HEK293 (cell line): ENCODE measurements at regions not wholly inside any gene's neighbourhood (a gene's known extent, or its start where the extent isn't known, plus 50 kb on each side); places are given as distances from the start of the nearest gene placed in this dataset.

Source experiments
- GLI4 ChIP-seq: fragments of 450-650 bp; formaldehyde crosslinking; IDR thresholded peaks from 2 replicates; pipeline ENCODE4 v1.5.1; 2016; ENCODE audit warnings: missing biosample characterization, missing genetic modification characterization
- HOXC10 ChIP-seq: sonication (generic); formaldehyde crosslinking; IDR thresholded peaks from 2 replicates; pipeline ENCODE4 v1.8.1; 2023; ENCODE audit warnings: mild to moderate bottlenecking, missing genetic modification reagents
- HOXD13 ChIP-seq: sonication (generic); formaldehyde crosslinking; IDR thresholded peaks from 2 replicates; pipeline ENCODE4 v1.8.0; 2022; ENCODE audit warnings: missing genetic modification reagents, borderline replicate concordance
- PRDM1 ChIP-seq: fragments of 450-650 bp; formaldehyde crosslinking; IDR thresholded peaks from 2 replicates; pipeline ENCODE4; 2016; ENCODE audit warnings: missing biosample characterization, missing genetic modification characterization
- SETDB1 ChIP-seq: IDR thresholded peaks from one replicate; pipeline ENCODE4 v1.6.1; 2017; ENCODE audit warnings: mild to moderate bottlenecking, low read length, moderate library complexity, mixed read lengths; ENCODE audit not compliant: insufficient read length
- ZBTB48 ChIP-seq: fragments of 450-650 bp; formaldehyde crosslinking; IDR thresholded peaks from 2 replicates; pipeline ENCODE4 v1.5.1; 2016; ENCODE audit warnings: missing biosample characterization, missing genetic modification characterization
- ZEB2 ChIP-seq: fragments of 450-650 bp; formaldehyde crosslinking; IDR thresholded peaks from 2 replicates; pipeline ENCODE4 v1.5.1; 2016; ENCODE audit warnings: missing biosample characterization, missing genetic modification characterization
- ZFP69B ChIP-seq: fragments of 450-650 bp; formaldehyde crosslinking; IDR thresholded peaks from 2 replicates; pipeline ENCODE4 v1.5.1; 2016; ENCODE audit warnings: missing biosample characterization, missing genetic modification characterization
- ZNF121 ChIP-seq: fragments of 450-650 bp; formaldehyde crosslinking; IDR thresholded peaks from 2 replicates; pipeline ENCODE4 v1.5.1; 2016; ENCODE audit warnings: missing biosample characterization, missing genetic modification characterization
- ZNF157 ChIP-seq: fragments of 450-650 bp; formaldehyde crosslinking; IDR thresholded peaks from 2 replicates; pipeline ENCODE4 v1.5.1; 2016; ENCODE audit warnings: missing biosample characterization, missing genetic modification characterization
- ZNF16 ChIP-seq: fragments of 450-650 bp; formaldehyde crosslinking; IDR thresholded peaks from 2 replicates; pipeline ENCODE4 v1.5.1; 2016; ENCODE audit warnings: low read depth, missing biosample characterization, missing genetic modification characterization
- ZNF184 ChIP-seq: fragments of 450-650 bp; IDR thresholded peaks from 2 replicates; pipeline ENCODE4 v1.5.1; 2018; ENCODE audit warnings: missing biosample characterization, mild to moderate bottlenecking, missing genetic modification characterization
- ZNF2 ChIP-seq: fragments of 450-650 bp; formaldehyde crosslinking; IDR thresholded peaks from 2 replicates; pipeline ENCODE4 v1.5.1; 2016; ENCODE audit warnings: missing biosample characterization, missing genetic modification characterization
- ZNF394 ChIP-seq: fragments of 450-650 bp; formaldehyde crosslinking; IDR thresholded peaks from 2 replicates; pipeline ENCODE4 v1.5.1; 2016; ENCODE audit warnings: missing biosample characterization, missing genetic modification characterization, mild to moderate bottlenecking, moderate library complexity, borderline replicate concordance
- ZNF426 ChIP-seq: fragments of 450-650 bp; formaldehyde crosslinking; IDR thresholded peaks from 2 replicates; pipeline ENCODE4 v1.5.1; 2017; ENCODE audit warnings: missing biosample characterization, missing genetic modification characterization, mild to moderate bottlenecking, inconsistent platforms, moderate library complexity
- ZNF48 ChIP-seq: fragments of 450-650 bp; formaldehyde crosslinking; IDR thresholded peaks from 2 replicates; pipeline ENCODE4 v1.5.1; 2016; ENCODE audit warnings: missing biosample characterization, missing genetic modification characterization
- ZNF488 ChIP-seq: fragments of 450-650 bp; formaldehyde crosslinking; IDR thresholded peaks from 2 replicates; pipeline ENCODE4 v1.5.1; 2016; ENCODE audit warnings: missing biosample characterization, missing genetic modification characterization
- ZNF518A ChIP-seq: fragments of 450-650 bp; formaldehyde crosslinking; conservative IDR thresholded peaks from 2 replicates; pipeline ENCODE4 v1.5.1; 2016; ENCODE audit warnings: low read depth, missing biosample characterization, missing genetic modification characterization
- ZNF660 ChIP-seq: fragments of 450-650 bp; IDR thresholded peaks from 2 replicates; pipeline ENCODE4 v1.5.1; 2018; ENCODE audit warnings: missing biosample characterization, mild to moderate bottlenecking, missing genetic modification characterization
- TF ChIP-seq, protein P1 (sequence below): fragments of 450-650 bp; formaldehyde crosslinking; IDR thresholded peaks from 2 replicates; pipeline ENCODE4 v1.5.1; 2016; ENCODE audit warnings: missing biosample characterization, missing genetic modification characterization, borderline replicate concordance
- TF ChIP-seq, protein P2 (sequence below): fragments of 450-650 bp; formaldehyde crosslinking; IDR thresholded peaks from 2 replicates; pipeline ENCODE4 v1.5.1; 2016; ENCODE audit warnings: missing biosample characterization, missing genetic modification characterization
- TF ChIP-seq, protein P3 (sequence below): fragments of 450-650 bp; formaldehyde crosslinking; IDR thresholded peaks from 2 replicates; pipeline ENCODE4 v1.5.1; 2016; ENCODE audit warnings: missing biosample characterization, missing genetic modification characterization

DNA sequence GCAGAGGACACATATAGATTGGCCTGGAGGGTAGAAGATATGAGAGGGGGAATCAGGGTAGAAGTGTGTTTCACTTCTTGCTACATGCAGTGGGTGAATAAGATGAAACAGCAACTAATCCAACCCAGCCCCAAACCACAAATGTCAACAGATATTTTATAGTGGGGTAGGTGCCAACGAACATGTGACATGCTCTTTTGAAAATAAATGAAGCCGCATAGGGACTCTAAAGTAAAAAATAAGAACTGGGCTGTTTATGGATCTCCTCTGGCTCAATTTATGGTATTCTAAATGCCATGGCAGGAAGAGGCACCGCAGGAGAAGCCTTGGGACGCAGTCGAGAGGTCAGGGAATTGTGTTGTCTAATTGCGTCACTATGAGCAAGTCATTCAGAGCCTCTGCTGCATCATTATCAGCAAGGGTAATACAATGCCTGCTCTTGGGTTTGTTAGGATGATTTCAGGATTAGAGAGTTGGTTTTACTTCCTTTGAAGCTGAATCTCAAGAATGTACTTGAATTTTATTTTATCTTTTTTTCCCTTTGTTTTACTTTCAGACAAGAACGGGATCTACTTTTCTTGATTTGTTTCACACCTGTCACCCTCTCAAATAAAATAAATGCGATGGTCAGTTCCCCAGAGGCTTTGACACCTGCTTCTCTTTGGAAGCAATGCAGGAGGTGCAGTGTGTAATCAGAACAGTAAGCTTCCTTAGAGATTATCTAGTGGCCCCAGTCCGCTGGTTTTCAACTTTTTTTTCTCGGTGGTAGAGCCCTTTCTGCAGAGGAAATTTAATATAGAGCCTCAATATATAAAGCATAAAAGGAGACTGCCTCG, 375.6 kb upstream of the CLINT1 start (continued):
- TF ChIP-seq, protein P1, sequence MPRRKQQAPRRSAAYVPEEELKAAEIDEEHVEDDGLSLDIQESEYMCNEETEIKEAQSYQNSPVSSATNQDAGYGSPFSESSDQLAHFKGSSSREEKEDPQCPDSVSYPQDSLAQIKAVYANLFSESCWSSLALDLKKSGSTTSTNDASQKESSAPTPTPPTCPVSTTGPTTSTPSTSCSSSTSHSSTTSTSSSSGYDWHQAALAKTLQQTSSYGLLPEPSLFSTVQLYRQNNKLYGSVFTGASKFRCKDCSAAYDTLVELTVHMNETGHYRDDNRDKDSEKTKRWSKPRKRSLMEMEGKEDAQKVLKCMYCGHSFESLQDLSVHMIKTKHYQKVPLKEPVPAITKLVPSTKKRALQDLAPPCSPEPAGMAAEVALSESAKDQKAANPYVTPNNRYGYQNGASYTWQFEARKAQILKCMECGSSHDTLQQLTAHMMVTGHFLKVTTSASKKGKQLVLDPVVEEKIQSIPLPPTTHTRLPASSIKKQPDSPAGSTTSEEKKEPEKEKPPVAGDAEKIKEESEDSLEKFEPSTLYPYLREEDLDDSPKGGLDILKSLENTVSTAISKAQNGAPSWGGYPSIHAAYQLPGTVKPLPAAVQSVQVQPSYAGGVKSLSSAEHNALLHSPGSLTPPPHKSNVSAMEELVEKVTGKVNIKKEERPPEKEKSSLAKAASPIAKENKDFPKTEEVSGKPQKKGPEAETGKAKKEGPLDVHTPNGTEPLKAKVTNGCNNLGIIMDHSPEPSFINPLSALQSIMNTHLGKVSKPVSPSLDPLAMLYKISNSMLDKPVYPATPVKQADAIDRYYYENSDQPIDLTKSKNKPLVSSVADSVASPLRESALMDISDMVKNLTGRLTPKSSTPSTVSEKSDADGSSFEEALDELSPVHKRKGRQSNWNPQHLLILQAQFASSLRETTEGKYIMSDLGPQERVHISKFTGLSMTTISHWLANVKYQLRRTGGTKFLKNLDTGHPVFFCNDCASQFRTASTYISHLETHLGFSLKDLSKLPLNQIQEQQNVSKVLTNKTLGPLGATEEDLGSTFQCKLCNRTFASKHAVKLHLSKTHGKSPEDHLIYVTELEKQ (tag by site-specific recombination) = no peak; the same call in 1 of the 2 replicates
- peak; percentile 44 for TF ChIP-seq ZNF518A (tag by site-specific recombination)
- TF ChIP-seq ZFP69B (tag by site-specific recombination) = no peak
- peak; percentile 50 for TF ChIP-seq ZNF660 (tag by site-specific recombination)
- no peak for TF ChIP-seq GLI4 (tag by site-specific recombination)
- no peak for TF ChIP-seq ZNF16 (tag by site-specific recombination)
- no peak for TF ChIP-seq ZNF121 (tag by site-specific recombination)
- TF ChIP-seq SETDB1 = no peak
- no peak for TF ChIP-seq HOXD13 (CRISPR knock-in tag)
- TF ChIP-seq ZNF157 = no peak
- no peak for TF ChIP-seq ZNF48
- no peak for TF ChIP-seq HOXC10 (CRISPR knock-in tag)
- TF ChIP-seq ZNF2 = 0 out of 2 replicates have a peak, but pooled peaks have one; percentile 24
- TF ChIP-seq ZNF394 = peak; percentile 62; the same call in 1 of the 2 replicates
- peak; percentile 31; the same call in 1 of the 2 replicates for TF ChIP-seq ZBTB48 (tag by site-specific recombination)
- TF ChIP-seq ZNF184 (tag by site-specific recombination) = no peak
- TF ChIP-seq, protein P2, sequence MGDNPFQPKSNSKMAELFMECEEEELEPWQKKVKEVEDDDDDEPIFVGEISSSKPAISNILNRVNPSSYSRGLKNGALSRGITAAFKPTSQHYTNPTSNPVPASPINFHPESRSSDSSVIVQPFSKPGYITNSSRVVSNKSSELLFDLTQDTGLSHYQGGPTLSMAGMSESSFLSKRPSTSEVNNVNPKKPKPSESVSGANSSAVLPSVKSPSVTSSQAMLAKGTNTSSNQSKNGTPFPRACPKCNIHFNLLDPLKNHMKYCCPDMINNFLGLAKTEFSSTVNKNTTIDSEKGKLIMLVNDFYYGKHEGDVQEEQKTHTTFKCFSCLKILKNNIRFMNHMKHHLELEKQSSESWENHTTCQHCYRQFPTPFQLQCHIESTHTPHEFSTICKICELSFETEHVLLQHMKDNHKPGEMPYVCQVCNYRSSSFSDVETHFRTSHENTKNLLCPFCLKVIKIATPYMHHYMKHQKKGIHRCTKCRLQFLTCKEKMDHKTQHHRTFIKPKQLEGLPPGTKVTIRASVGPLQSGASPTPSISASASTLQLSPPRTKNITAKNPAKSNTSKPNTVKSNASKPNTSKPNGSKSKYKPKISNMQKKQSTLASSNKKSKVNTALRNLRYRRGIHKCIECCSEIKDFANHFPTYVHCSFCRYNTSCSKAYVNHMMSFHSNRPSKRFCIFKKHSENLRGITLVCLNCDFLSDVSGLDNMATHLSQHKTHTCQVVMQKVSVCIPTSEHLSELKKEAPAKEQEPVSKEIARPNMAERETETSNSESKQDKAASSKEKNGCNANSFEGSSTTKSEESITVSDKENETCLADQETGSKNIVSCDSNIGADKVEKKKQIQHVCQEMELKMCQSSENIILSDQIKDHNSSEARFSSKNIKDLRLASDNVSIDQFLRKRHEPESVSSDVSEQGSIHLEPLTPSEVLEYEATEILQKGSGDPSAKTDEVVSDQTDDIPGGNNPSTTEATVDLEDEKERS = no peak
- TF ChIP-seq ZNF488 = no peak
- TF ChIP-seq, protein P3, sequence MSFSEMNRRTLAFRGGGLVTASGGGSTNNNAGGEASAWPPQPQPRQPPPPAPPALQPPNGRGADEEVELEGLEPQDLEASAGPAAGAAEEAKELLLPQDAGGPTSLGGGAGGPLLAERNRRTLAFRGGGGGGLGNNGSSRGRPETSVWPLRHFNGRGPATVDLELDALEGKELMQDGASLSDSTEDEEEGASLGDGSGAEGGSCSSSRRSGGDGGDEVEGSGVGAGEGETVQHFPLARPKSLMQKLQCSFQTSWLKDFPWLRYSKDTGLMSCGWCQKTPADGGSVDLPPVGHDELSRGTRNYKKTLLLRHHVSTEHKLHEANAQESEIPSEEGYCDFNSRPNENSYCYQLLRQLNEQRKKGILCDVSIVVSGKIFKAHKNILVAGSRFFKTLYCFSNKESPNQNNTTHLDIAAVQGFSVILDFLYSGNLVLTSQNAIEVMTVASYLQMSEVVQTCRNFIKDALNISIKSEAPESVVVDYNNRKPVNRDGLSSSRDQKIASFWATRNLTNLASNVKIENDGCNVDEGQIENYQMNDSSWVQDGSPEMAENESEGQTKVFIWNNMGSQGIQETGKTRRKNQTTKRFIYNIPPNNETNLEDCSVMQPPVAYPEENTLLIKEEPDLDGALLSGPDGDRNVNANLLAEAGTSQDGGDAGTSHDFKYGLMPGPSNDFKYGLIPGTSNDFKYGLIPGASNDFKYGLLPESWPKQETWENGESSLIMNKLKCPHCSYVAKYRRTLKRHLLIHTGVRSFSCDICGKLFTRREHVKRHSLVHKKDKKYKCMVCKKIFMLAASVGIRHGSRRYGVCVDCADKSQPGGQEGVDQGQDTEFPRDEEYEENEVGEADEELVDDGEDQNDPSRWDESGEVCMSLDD (tag by site-specific recombination) = no peak
- peak; percentile 72 for TF ChIP-seq ZEB2 (tag by site-specific recombination)
- no peak for TF ChIP-seq ZNF426 (tag by site-specific recombination)
- TF ChIP-seq PRDM1 (tag by site-specific recombination) = no peak
